SHP77 treated with DMSO at 0.1 percent for 48 hours (cell line): ENCODE measurements at regions not wholly inside any gene's neighbourhood (a gene's known extent, or its start where the extent isn't known, plus 50 kb on each side); places are given as distances from the start of the nearest gene placed in this dataset.

Experiments
- DNase-seq: peaks from one replicate; lab custom pipeline; 2025; lab: John Stamatoyannopoulos, UW

GRCh38 chr5:5588887-5589826 is 166.7 kb downstream of the ICE1 start:
- DNase-seq, result no peak

- no peak for DNase-seq
Observed at GRCh38 chr5:5588386-5588785, 165.9 kb downstream of the ICE1 start.

- DNase-seq, result no peak
Observed at GRCh38 chr5:5587474-5587873, 165.0 kb downstream of the ICE1 start.

GRCh38 chr5:5586721-5587120 is 164.2 kb downstream of the ICE1 start:
- DNase-seq, result no peak

- no peak for DNase-seq
Observed at GRCh38 chr5:5585751-5586341, 163.4 kb downstream of the ICE1 start.

GRCh38 chr5:5584751-5585150 is 162.3 kb downstream of the ICE1 start:
- DNase-seq, result no peak

- no peak for DNase-seq
Observed at GRCh38 chr5:5584236-5584745, 161.8 kb downstream of the ICE1 start.

- no peak for DNase-seq
Observed at GRCh38 chr5:5583832-5584231, 161.4 kb downstream of the ICE1 start.

- DNase-seq, result no peak
Observed at GRCh38 chr5:5583023-5583765, 160.7 kb downstream of the ICE1 start.

- no peak for DNase-seq
Observed at GRCh38 chr5:5581080-5581479, 158.6 kb downstream of the ICE1 start.

- no peak for DNase-seq
Observed at GRCh38 chr5:5576744-5577143, 154.3 kb downstream of the ICE1 start.

- no peak for DNase-seq
Observed at GRCh38 chr5:5575461-5575860, 153.0 kb downstream of the ICE1 start.

GRCh38 chr5:5573798-5574380 is 151.4 kb downstream of the ICE1 start:
- no peak for DNase-seq

GRCh38 chr5:5572976-5573797 is 150.7 kb downstream of the ICE1 start:
- DNase-seq, result no peak

- DNase-seq, result no peak
Observed at GRCh38 chr5:5572010-5572865, 149.8 kb downstream of the ICE1 start.

GRCh38 chr5:5570646-5571045 is 148.2 kb downstream of the ICE1 start:
- DNase-seq, result no peak

GRCh38 chr5:5564898-5565297 is 142.4 kb downstream of the ICE1 start:
- DNase-seq, result no peak

GRCh38 chr5:5560016-5560415 is 137.5 kb downstream of the ICE1 start:
- no peak for DNase-seq

GRCh38 chr5:5558638-5559527 is 136.4 kb downstream of the ICE1 start:
- no peak for DNase-seq
